A673 (cell line): ENCODE measurements at regions not wholly inside any gene's neighbourhood (a gene's known extent, or its start where the extent isn't known, plus 50 kb on each side); places are given as distances from the start of the nearest gene placed in this dataset.

Experiments
- CTCF ChIP-seq: fragments of 300-800, 200-600 bp; sonication (generic); conservative IDR thresholded peaks from 2 replicates; pipeline ENCODE4 v1.5.1; 2017; ENCODE audit warnings: low read depth, mild to moderate bottlenecking, antibody characterized with exemption, low read length, moderate library complexity, mixed read lengths
- EZH2 ChIP-seq: fragments of 200-600 bp; sonication (generic); IDR thresholded peaks from 2 replicates; pipeline ENCODE4 v1.6.1; 2017; ENCODE audit warnings: borderline replicate concordance, low read depth, mild to moderate bottlenecking, mixed read lengths, antibody characterized with exemption, low read length; ENCODE audit not compliant: poor library complexity, severe bottlenecking

GRCh38 chr2:49687918-49688317, 533.6 kb upstream of the FSHR start:
- TF ChIP-seq CTCF (peak; percentile 52; the same call in 1 of the 2 replicates), EZH2 (no peak)
